Astrocyte (in vitro differentiated cells and primary cell): ENCODE measurements at regions not wholly inside any gene's neighbourhood (a gene's known extent, or its start where the extent isn't known, plus 50 kb on each side); places are given as distances from the start of the nearest gene placed in this dataset.

ENCODE experiments used
- EZH2 ChIP-seq: IDR thresholded peaks from 2 replicates; pipeline ENCODE4 v1.6.1; 2012; ENCODE audit warnings: mild to moderate bottlenecking, low read length, inconsistent platforms; ENCODE audit not compliant: insufficient read depth
- TF ChIP-seq, protein P1 (sequence below): IDR thresholded peaks from 2 replicates; pipeline ENCODE4 v1.5.1; 2011; ENCODE audit warnings: low read depth, mild to moderate bottlenecking, inconsistent platforms, low read length, moderate library complexity; ENCODE audit not compliant: insufficient read depth

DNA sequence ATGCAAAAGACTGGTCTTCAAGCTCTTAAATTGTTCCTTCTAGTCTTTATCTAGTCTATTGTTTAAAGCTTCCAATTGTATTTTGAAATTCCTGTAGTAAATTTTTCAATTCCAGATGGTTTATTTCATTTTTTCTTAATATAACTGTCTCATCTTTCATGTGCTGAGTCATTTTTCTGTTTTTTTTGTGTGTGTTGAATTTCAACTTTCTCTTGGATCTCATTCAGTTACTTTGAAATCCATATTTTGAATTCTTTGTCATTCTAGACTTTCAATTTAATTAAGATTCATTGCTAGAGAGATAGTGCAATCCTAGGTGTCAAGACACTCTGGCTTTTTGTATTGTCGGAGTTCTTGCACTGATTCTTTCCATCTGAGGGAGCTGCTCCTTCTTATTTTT lies 128.0 kb upstream of the PRKG2 start:
- TF ChIP-seq, protein P1, sequence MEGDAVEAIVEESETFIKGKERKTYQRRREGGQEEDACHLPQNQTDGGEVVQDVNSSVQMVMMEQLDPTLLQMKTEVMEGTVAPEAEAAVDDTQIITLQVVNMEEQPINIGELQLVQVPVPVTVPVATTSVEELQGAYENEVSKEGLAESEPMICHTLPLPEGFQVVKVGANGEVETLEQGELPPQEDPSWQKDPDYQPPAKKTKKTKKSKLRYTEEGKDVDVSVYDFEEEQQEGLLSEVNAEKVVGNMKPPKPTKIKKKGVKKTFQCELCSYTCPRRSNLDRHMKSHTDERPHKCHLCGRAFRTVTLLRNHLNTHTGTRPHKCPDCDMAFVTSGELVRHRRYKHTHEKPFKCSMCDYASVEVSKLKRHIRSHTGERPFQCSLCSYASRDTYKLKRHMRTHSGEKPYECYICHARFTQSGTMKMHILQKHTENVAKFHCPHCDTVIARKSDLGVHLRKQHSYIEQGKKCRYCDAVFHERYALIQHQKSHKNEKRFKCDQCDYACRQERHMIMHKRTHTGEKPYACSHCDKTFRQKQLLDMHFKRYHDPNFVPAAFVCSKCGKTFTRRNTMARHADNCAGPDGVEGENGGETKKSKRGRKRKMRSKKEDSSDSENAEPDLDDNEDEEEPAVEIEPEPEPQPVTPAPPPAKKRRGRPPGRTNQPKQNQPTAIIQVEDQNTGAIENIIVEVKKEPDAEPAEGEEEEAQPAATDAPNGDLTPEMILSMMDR = no peak
- TF ChIP-seq EZH2 = no peak
